DOHH2 (cell line): ENCODE measurements at regions not wholly inside any gene's neighbourhood (a gene's known extent, or its start where the extent isn't known, plus 50 kb on each side); places are given as distances from the start of the nearest gene placed in this dataset.

Source experiments
- H3F3A ChIP-seq: fragments of 200-600 bp; sonication (generic), shearing (Covaris generic); 2 replicates; pipeline ENCODE4 v1.6.0; 2016; ENCODE audit warnings: antibody characterized with exemption, mild to moderate bottlenecking; ENCODE audit not compliant: control insufficient read depth, insufficient read depth
- H3K27ac ChIP-seq: fragments of 200-600 bp; sonication (generic); 2 replicates; pipeline ENCODE4 v1.5.1; 2014; ENCODE audit warnings: low read depth, mild to moderate bottlenecking, low read length, moderate library complexity
- H3K27me3 ChIP-seq: fragments of 200-600 bp; sonication (generic); 2 replicates; pipeline ENCODE4 v1.6.1; 2014; ENCODE audit warnings: mild to moderate bottlenecking, low read length, mixed read lengths; ENCODE audit not compliant: control insufficient read depth
- H3K36me3 ChIP-seq: fragments of 200-600 bp; sonication (generic); 2 replicates; pipeline ENCODE4 v1.6.1; 2014; ENCODE audit warnings: mild to moderate bottlenecking, low read length, moderate library complexity, mixed read lengths; ENCODE audit not compliant: control insufficient read depth
- H3K4me1 ChIP-seq: fragments of 200-600 bp; sonication (generic); 2 replicates; pipeline ENCODE4 v1.6.1; 2014; ENCODE audit warnings: mild to moderate bottlenecking, low read length, mixed read lengths; ENCODE audit not compliant: control insufficient read depth
- H3K4me2 ChIP-seq: fragments of 200-600 bp; sonication (generic); 2 replicates; pipeline ENCODE4 v1.6.0; 2014; ENCODE audit warnings: mild to moderate bottlenecking, low read length, moderate library complexity
- H3K4me3 ChIP-seq: fragments of 200-600 bp; sonication (generic); 2 replicates; pipeline ENCODE4 v1.5.1; 2014; ENCODE audit warnings: mild to moderate bottlenecking, low read length, mixed read lengths
- H3K79me2 ChIP-seq: fragments of 200-600 bp; sonication (generic); 2 replicates; pipeline ENCODE4 v1.6.1; 2014; ENCODE audit warnings: mild to moderate bottlenecking, low read length, mixed read lengths; ENCODE audit not compliant: control insufficient read depth
- H3K9me2 ChIP-seq: fragments of 200-600 bp; sonication (generic); replicated peaks from 2 replicates; pipeline ENCODE4 v1.6.1; 2014; ENCODE audit warnings: mild to moderate bottlenecking, low read length, mixed read lengths; ENCODE audit not compliant: control insufficient read depth
- H3K9me3 ChIP-seq: fragments of 200-600 bp; sonication (generic); 2 replicates; pipeline ENCODE4 v1.6.1; 2014; ENCODE audit warnings: antibody characterized with exemption, low read length, mixed read lengths; ENCODE audit not compliant: control insufficient read depth, insufficient read depth
- H4K20me1 ChIP-seq: fragments of 200-600 bp; sonication (generic); 2 replicates; pipeline ENCODE4 v1.6.0; 2014; ENCODE audit warnings: low read depth, mild to moderate bottlenecking, antibody characterized with exemption, low read length, moderate library complexity; ENCODE audit not compliant: control insufficient read depth, insufficient read depth
- CTCF ChIP-seq: fragments of 200-600 bp; sonication (generic); IDR thresholded peaks from one replicate; pipeline ENCODE4 v1.5.1; 2014; ENCODE audit warnings: antibody characterized with exemption, mild to moderate bottlenecking, low read depth, low read length; ENCODE audit not compliant: poor library complexity, severe bottlenecking
- EZH2phosphoT487 ChIP-seq: fragments of 200-600 bp; sonication (generic); IDR thresholded peaks from 2 replicates; pipeline ENCODE4 v1.6.1; 2017; ENCODE audit warnings: borderline replicate concordance, mild to moderate bottlenecking, antibody characterized with exemption, low read length, moderate library complexity, mixed read lengths

DNA sequence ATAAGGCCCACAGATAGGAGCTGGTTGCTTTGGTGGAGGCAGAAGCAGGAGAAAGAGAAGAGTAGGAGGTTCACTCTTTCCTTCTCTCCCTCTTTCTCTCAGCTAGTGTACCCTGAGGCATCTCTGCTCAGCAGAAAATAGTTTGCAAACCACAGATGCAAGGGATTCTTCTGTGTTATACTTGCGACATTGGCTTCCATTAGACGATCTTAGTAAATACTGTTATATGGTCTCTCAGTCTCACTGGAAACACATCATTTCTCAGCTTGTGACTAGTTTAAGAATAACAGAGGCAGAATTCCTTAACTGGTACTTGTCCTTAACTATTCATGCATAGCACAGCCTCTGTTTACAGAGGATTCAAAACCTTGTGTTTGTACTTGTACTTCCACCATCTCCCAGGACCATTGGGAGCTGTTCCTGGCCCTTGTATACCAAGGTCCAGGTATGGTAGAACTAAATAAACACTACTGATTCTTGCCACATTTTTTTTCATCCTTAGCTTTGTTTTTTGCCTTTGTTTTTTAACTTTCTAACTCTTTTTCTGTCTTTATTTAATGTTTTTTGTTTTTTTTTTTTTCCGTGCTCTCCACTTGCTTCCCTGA, 218.2 kb downstream of the OTOR start:
- Histone ChIP-seq H3K27ac (no peak overlapping the region), H3K4me1 (no peaks in the 10 kb centered on the region), H4K20me1 (no peaks in the 10 kb centered on the region), H3K9me2 (no peaks in the 10 kb centered on the region), H3F3A (no peaks in the 10 kb centered on the region), H3K4me2 (no peak overlapping the region), H3K4me3 (no peak overlapping the region), H3K9me3 (no peaks in the 10 kb centered on the region), H3K36me3 (no peaks in the 10 kb centered on the region), H3K79me2 (no peaks in the 10 kb centered on the region), H3K27me3 (no peaks in the 10 kb centered on the region)
- no peak for TF ChIP-seq CTCF
- no peak for TF ChIP-seq EZH2phosphoT487

DNA sequence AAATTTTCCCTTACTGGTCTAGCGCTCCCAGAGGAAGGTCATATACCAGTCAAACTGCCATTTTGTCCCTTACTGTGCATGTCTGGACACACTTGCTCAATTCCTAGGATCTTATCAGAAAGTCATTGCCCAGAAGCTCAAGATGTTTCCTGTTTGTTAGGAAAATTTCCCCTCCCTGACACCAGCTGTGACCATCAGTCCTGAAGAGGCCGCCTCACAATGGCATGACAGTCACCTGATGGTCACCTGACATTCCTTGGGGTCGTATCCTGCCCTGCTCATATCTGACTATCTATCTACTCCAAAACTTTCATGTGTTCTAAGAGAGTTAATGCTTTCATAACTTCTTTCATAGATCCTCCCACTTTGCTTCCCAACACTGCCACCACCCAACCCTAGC, 219.9 kb downstream of the OTOR start:
- Histone ChIP-seq H4K20me1 (no peaks in the 10 kb centered on the region), H3K9me3 (no peaks in the 10 kb centered on the region), H3K4me3 (no peak overlapping the region), H3K36me3 (no peaks in the 10 kb centered on the region), H3K27ac (no peak overlapping the region), H3F3A (no peaks in the 10 kb centered on the region), H3K27me3 (no peaks in the 10 kb centered on the region), H3K79me2 (no peaks in the 10 kb centered on the region), H3K4me2 (no peak overlapping the region), H3K4me1 (no peaks in the 10 kb centered on the region), H3K9me2 (no peaks in the 10 kb centered on the region)
- TF ChIP-seq CTCF: no peak
- no peak for TF ChIP-seq EZH2phosphoT487

DNA sequence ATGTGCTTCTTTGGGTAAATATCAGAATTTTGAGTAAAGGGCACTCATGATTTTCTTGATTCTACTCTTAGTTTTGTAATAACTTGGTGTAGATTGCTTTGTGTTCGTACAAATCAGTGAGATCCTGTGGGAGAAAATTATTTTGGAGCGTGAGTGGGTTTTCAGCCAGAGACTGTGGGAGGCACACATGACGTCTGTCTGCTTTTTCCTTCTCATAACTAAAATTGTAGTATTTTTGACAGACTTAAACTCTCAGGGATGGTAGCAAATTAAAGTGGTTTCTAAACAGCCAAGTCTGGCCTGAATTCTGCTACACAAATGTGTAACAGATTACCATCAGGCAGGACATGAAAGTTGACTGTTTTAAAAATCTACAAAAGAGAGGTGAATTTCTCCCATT, 222.6 kb downstream of the OTOR start:
- Histone ChIP-seq H3K9me2 (no peaks in the 10 kb centered on the region), H3K79me2 (no peaks in the 10 kb centered on the region), H3K4me3 (no peak overlapping the region), H3K4me1 (no peaks in the 10 kb centered on the region), H3K27me3 (no peaks in the 10 kb centered on the region), H4K20me1 (no peaks in the 10 kb centered on the region), H3K36me3 (no peaks in the 10 kb centered on the region), H3K4me2 (no peak overlapping the region), H3K9me3 (no peaks in the 10 kb centered on the region), H3K27ac (no peak overlapping the region), H3F3A (no peaks in the 10 kb centered on the region)
- TF ChIP-seq EZH2phosphoT487 (no peak), CTCF (no peak)
